ENCODE measurements at regions not wholly inside any gene's neighbourhood (a gene's known extent, or its start where the extent isn't known, plus 50 kb on each side); places are given as distances from the start of the nearest gene placed in this dataset.

DNA sequence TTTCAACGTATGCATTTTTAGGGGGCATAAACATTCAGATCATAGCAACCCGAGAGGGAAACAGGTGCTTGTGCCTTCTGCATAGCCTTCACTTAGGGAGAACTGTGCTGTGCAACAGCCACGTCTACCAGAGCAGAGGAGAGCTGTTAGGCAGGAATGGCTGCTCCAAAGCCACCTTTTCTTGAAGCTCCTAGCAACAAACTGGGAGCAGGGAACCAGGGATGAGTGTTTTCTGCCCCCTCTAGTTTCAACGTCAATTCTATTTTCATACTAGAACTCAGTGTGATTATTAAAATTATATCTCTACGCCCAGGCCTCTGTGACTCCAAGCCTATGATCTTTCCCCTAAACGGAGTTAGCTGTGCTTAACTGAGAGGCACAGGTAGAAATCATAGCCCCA, 290.0 kb downstream of the HAPSTR1 start:
- no peak for ATAC-seq

DNA sequence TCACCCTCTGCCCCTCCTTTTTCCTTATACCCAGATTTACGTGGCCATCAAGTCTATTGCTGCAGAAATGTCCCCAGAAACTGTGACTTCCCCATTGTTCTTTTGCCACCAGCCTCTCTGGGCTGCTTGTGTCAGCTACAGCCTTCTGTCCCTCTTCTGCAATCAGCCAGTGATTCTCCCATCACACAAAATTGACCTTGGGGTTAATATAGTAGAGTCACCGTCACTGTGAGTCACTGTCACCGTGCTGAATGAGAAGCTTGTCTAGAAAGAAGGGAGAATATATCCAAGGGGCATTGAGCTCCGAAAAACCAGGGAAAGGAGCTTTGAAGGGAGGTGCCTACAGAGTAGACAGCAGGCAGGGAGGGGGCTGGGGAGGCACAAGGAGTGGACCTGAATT, 290.5 kb downstream of the HAPSTR1 start:
- ATAC-seq, result no peak

DNA sequence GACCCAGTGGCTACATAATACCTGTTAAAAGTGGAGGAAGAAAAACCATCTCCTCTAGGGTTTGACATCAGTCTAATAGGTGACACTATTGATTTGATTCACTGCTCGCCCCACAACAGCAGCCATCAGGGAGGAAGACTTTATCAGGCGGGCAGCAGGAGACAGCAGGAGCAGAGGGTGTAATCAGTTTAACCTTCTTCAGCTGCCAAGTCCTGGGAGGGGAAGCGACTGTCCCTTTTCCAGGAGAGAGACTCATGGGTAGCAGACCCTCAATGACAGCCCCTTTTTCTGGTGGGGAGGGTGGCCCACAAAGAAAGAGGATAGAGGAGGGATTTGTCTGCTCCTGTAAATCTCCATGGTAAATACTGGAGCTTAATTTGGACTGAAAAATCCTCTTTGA, 291.8 kb downstream of the HAPSTR1 start:
- no peak for ATAC-seq

DNA sequence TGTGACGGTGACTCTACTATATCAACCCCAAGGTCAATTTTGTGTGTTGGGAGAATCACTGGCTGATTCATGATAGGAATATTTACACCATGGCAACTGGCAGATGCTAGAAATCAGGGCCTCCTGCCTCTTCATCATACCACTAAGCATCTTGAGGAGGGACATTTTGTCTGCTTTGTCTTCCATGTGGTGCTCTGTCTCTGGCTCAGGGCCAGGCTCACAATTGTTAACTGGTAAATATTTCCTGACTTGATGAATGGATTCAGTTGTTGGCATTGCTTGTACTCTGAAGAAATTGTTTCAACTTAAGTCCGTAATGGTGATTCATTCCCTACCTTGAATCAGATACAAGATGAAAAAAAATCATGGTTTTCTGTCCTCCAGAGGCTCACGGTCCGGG, 292.7 kb downstream of the HAPSTR1 start:
- ATAC-seq, result no peak

DNA sequence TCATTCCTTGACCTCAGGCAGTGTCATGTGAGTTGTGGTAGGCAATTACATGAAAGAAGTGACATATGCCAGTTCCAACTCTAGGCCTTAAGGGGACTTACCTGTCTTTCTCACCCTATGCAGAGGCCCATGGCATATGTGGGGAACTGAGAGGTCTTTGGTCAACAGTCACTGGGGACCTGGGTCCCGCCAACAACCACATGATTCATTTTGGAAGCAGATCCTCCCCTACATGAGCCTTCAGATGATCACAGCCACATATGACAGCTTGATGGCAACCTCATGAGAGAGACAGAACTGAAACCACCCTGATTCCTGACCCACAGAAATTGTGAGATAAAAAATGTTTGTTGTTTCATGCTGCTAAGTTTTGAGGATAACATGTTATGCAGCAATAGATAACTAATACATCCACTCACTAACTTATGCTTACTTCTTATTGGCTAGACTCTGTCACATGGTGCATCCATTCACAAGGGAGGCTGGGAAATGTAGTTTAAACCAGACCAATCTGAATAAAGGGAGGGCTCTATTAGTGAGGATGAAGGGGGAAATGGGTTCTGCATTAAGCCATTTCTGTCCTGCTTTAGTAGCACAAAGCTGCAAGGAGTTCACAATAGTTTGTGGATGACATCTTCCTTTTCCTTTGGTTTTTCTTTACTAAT, 298.2 kb downstream of the HAPSTR1 start:
- ATAC-seq, result no peak

DNA sequence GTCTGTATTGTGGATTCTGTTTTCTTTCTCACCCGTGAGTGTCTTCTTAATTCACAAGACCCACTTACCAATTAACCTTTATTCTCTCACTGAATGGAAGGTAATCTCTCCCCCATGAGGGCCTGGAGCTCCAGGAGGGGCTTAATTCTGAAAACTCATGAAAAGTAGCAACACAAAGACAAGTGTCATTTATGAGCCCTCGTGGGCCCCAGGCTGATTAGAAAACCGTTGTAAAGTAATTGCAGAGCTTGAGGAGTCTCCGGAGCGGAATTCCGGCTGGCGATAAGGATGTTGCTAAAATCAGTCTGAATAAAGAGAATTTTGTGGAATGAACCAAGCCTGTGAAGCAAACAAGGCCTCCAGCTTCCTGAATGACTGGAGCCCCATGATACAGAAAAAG, 301.5 kb downstream of the HAPSTR1 start:
- no peak for ATAC-seq

DNA sequence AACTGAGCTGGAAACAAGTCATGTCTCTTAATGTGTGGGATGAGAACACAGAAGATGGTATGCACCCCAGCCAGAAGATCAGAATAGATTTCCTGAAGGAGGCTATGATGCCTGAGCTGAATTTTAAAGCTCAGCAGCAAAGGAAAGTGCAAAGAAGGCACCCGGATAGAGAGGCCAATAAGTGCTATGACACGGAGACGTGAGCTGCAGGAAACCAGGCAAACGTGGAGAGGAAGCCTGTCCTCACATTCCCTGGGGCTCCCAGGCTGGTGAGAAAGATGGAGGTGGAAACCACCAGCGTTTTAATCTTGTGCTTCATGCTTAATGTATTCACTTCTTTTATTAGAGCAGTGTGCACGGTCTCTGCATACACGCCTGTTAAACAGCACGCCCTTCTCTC, 302.1 kb downstream of the HAPSTR1 start:
- no peak for ATAC-seq

DNA sequence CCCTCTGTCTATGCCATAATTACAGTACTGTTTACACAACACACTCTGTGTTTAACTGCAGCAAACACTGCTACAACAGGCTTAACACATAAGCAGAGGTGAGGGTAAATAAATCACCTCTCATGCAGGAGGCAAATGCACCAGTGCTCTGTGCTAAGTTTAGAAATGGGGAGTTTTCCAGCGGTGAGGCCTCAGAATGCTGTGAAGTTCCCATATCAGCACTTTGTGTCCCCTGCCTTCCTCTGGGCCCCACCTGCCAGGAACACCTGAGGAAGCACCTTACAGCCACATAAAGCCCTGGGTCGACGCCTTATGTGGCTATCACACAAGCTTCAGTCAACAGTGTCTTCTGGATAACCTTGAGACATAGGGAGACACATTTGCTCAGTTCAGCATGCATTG, 304.5 kb downstream of the HAPSTR1 start:
- ATAC-seq, result no peak

DNA sequence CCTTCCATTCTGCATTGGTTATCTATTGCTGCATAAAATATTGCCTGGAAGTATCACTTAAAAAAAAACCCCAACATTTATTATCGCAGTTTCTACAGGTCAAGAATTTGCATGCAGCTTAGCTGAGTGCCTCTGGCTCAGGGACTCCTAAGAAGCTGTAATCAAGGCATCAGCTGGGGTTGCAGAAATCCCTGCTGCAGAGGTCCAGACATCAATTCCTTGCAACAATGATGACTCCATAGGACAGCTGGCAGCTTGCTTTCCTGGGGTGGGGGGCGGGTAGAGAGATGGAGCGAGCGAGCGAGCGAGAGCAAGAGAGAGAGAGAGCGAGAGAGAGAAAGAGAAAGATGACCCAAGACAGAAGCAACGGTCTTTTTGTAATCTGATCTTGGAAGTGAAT, 308.1 kb downstream of the HAPSTR1 start:
- ATAC-seq, result no peak

DNA sequence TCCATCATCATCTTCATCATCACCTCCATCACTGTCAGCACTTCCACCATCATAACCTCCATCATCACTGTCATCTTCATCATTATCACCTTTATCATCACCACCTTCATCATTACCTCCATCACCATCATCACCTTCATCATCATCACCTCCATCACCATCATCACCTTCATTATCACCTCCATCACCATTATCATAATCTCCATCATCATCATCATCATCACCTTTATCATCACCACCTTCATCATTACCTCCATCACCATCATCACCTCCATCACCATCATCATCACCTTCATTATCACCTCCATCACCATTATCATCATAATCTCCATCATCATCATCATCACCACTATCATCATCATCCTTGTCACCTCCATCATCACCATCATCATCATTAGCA, 309.7 kb downstream of the HAPSTR1 start:
- ATAC-seq, result no peak

DNA sequence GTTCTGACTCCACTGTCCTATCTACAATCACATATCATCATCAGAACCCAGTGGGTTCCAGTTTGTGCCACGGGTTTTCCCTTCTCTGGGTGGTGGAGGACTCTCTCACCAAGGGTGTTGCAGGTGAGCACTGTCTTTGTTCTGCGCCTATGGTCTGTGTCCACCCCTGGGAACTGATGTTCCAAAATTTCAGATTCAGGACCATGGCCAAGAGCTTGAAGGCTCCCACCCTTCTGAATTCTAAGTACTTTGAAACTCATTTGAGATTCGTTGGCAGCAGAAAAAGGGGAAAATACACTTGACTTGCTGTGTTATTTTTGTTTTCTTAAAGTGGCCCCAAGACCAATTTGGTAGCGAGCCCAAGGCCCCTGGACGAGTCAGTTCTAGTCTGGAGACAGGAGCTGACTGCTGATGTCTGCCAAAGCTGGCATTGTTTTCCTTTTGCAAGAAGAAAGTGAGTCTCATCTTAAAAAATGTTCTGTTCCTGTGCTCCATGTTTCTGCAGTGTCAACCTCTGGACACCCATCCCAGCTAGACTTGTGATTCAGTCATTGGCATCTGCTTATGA, 310.9 kb downstream of the HAPSTR1 start:
- ATAC-seq, result no peak

DNA sequence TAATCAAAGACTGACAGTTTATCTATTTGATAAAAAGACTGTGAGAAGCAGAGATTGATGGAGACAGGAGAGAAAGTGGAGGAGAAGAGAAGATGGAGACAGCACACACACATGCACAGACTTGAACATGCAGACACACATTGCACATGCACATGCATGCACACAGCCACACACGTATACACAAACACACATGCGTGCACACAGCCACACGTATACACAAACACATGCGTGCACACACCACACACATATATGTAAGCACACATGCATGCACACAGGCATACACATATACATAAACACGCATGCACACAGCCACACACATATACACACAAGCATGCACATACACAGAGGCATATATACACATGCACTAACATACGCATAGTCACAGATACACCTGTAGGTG, 313.4 kb downstream of the HAPSTR1 start:
- ATAC-seq, result no peak

DNA sequence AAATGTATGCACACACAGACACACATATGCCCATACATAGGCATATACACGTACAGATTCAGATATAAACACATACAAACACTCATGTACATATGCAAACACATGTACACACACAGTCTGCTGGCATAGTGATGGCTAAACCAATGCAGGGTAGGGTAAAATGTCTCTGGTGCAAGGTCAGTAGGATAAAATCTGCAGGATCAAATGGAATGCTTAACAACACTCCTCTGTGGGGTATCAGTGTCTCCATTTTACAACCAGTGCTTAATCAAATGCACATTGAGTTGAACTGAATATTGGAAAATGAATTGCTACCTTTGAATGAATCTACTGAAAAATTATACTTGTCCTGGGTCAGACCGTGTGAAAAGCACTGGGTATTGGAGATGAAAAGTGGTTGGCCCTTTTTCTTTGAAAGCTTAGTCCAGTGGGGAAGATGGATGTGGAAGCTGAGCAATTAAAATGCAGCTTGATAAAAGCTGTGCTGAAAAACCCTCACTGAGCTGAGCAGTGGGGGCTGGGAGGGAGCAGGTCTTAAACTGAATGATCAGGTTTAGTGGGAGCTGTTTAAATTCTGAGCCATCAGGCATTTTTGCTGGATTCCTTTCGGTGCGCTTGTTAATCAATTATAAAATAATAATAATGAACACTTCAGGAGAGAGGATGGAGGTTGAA, 314.7 kb downstream of the HAPSTR1 start:
- no peak for ATAC-seq

DNA sequence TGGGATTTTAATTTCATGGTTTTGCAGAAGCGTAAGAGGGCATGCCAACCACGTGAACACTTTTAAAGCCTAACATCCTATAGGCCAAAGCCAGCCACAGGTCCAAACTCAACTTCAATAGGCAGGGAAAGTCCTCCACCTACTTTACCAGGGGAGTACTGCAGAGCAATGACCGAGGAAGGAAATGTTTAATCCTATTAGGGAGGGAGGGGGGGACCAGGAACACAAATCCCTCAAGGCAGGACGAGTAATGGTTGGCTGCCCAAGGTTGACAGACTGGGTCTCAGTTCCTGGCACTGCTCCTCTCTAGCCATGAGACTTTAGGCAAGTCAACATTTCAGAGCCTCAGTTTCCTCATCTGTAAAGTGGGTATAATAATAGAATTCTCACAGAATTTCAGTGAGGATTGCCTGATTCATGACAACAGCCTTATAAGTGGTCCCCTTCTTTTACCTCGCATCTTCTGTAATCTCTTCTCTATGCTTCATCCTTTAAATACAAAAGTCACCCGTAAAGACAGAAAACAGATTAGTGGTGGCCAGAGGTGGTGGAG, 315.8 kb downstream of the HAPSTR1 start:
- no peak for ATAC-seq

DNA sequence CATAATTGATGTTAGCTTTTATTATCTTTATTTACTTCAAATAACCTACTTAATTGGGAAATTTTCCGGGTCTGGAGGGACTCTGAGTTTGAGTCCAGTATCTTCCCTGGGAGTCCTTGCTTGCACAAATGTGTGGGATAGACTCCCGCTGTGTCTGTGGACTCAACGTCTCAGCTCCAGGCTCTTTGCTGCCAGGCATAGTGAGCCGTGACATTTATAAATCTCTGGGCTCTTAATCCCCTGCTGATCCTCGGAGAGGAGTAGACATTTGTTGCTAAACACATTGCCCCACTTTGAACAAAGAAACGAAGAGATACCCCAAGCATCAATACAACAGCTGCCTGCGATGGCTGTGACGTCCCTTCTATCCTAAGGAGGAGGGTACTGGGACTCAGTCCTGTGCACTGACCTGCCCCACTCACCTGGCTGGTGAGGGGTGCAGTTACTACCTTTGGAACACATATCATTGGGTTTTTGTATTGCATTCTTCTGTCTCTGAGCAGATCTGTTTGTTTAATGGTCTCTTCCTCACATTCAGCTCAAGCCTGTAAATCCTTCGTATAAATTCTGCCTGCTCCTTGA, 316.9 kb downstream of the HAPSTR1 start:
- no peak for ATAC-seq

DNA sequence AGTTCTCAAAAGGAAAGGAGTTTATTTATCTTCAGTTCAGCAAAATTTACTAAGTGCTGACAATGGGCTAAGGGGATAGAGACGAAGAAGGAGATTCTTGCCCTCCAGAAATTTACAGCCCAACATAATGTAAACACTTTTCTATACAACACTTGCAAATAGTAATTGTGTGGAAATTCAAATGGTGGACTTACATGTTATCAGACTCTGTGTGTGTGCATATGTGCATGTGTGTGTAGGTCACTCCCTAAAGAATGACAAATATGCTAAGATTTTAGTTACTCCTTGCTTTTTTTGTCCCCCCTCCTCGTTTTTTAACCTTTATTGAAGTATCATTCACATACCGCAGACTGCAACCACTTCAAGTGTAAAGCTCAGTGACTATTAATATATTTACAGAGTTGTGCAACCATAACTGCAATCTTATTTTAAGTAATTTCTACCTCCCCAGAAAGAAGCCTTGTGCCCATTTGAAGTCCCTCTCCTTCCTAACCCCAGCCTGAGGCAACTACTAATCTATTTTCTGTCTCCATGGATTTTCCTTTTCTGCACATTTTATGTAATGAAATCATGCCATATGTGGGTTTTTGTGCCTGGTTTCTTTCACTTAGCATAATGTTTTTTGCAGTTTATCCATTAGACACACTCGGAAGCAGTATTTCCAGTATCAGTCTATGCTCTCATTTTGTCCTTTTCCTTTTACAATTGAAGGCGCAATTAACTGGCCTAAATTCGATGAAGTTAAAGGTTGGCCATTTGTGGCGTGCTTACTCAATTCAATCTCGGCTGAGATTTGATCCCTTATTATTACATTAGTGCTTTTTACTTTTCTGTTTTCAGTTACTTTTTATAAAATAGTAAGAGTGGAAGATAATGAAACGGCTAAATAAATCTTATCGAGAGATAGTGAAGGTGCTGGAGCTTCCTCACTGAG, 318.4 kb downstream of the HAPSTR1 start:
- no peak for ATAC-seq

DNA sequence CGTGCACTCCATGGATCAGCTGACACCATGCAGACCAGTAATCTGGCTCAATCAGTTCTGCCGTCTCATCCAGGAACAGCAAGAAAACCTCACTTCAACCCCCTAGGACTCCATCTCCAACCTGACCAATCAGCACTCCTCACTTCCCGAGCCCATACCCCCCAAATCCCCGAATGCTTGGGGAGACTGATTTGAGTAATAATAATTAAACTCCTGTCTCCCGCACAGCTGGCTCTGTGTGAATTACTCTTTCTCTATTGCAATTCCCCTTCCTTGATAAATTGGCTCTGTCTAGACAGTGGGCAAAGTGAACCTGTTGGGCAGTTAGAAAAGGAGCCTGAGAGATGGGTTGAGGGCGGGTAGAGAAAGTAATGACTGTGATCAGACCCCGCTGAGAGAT, 320.0 kb downstream of the HAPSTR1 start:
- ATAC-seq, result no peak

DNA sequence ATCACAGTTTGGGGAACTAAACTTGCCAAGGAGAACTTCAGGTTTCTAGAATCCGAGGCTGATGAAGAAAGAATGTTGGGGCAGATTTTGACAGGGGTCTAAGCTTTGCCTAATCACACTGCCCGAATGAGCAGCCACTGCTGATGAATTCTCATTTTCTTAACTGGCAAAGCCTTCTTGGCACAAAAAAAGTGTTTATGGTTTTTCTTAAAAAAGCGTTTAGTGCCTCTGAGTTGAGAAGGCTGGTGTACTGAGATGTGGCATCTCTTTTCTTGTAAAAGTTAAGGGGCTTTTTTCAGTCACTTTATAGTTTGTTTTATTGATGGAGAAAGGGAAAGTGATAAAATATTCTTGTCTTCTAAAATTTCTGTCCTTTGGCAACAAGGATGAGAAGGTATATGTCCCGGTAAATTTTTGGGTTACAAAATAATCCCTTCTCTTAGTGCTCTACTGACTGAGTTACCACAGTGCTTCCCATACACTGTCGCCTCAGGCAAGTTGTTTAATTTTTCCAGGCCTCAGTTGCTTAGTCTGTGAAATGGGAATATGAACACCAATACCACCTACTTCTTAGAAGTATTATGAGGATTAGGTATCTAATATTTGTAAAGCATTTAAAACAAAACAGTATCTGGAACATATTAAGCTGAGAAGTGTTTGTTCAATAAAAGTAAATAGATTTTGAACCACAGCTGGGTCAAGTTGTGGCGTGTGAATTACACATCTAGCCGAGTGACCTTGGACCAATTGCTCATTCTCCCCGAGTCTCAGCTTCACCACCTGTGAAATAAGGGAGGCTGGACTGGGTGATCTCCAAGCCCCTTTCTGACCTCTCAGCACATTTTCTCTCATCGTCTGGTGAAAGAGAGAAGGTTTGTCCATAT, 320.8 kb downstream of the HAPSTR1 start:
- no peak for ATAC-seq

DNA sequence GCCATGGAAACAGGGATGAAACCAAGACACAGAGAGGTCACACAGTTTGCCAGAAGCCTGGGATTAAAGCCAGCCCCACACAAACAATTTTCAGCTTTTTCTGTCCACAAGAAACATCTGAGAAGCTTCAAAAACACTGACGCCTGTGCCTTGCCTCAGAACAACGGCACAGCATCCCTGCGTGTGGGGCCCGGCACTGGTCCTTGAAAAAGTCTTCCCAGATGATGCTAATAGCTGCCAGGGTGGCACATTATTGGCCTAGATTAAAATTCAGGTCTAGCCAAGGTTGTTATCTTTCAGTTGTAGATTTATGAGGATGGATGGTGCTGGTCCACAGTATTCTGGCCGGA, 321.4 kb downstream of the HAPSTR1 start:
- ATAC-seq, result no peak

DNA sequence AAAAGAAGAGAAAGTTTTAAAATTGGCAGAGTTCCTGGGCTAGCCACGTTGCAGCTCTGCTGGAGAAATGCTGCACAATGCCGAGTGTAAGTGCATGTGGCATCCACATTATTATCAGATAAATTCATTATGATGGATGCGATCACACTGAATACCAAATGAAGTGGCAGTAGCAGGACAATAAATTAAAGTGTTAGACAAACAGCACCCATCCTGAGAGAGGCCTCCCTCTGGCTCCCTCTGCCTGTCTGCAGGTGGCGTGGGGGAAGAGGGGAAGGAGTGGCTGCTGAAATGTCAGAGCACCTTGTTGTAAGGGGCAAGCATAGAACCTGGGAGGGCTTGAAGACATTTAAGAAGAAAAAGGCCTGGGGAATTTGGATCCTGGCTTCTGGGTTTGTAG, 324.1 kb downstream of the HAPSTR1 start:
- ATAC-seq, result no peak

DNA sequence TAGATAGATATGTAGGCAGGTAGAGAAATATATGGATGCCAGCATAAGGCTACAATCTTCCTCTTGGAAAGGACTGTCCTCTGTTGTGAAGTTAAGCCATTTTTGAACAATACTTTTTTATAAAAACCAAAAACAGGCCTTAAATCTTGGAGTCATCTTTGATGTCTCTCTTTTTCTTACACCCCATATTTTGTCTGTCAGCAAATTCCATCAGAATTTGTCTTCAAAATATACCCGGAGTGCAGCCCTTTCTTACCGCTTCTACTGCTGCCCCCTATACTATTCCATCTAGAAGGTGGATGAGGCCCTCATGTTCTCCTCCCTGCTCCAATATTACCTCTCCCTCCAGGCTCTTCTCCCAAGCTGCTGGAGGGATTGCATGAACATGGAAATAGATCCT, 326.5 kb downstream of the HAPSTR1 start:
- no peak for ATAC-seq

DNA sequence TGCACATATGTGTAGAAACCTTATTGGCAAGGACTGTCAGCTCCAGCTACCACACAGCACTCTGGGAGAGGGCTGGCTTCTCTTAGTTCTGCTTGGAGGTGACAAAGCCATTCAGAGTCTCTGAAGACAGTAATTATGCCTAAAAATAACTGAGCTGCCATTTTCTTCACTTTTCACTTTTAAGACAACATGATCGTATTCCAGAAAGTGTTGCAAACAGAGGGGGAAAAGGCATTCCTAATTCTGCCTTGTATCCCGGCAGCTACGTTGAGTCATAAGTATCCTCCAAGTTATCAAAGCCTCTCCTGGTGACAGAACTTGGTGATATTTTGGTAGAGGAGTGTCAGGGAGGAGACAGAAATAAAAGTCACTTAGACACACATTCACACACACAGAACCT, 327.7 kb downstream of the HAPSTR1 start:
- ATAC-seq, result no peak

Measured in esophagus mucosa (tissue), 1 donor.